MM.1S (cell line): ENCODE measurements at regions not wholly inside any gene's neighbourhood (a gene's known extent, or its start where the extent isn't known, plus 50 kb on each side); places are given as distances from the start of the nearest gene placed in this dataset.

Source experiments
- DNase-seq: peaks from one replicate; pipeline ENCODE4 v3.0.0-alpha.2; 2015
- H2AFZ ChIP-seq: fragments of 300-600 bp; sonication (generic); 2 replicates; pipeline ENCODE4 v1.6.0; 2016; ENCODE audit warnings: antibody characterized with exemption, low read length
- H3F3A ChIP-seq: fragments of 300-600 bp; sonication (generic); 2 replicates; pipeline ENCODE4 v1.6.1; 2016; ENCODE audit warnings: mild to moderate bottlenecking, antibody characterized with exemption, low read length, moderate library complexity, mixed read lengths; ENCODE audit not compliant: insufficient read depth
- H3K27ac ChIP-seq: fragments of 300-600 bp; sonication (generic); 2 replicates; pipeline ENCODE4 v1.5.1; 2016; ENCODE audit warnings: mild to moderate bottlenecking, low read length
- H3K27me3 ChIP-seq: fragments of 300-600 bp; sonication (generic); replicated peaks from 2 replicates; pipeline ENCODE4 v1.6.0; 2016; ENCODE audit warnings: low read length; ENCODE audit not compliant: insufficient read depth
- H3K36me3 ChIP-seq: fragments of 300-600 bp; sonication (generic); replicated peaks from 2 replicates; pipeline ENCODE4 v1.6.1; 2016; ENCODE audit warnings: mild to moderate bottlenecking, low read length, mixed read lengths; ENCODE audit not compliant: insufficient read depth
- H3K4me1 ChIP-seq: fragments of 300-600 bp; sonication (generic); 2 replicates; pipeline ENCODE4 v1.6.1; 2016; ENCODE audit warnings: low read length, mixed read lengths
- H3K4me2 ChIP-seq: fragments of 300-600 bp; sonication (generic); 2 replicates; pipeline ENCODE4 v1.6.0; 2016; ENCODE audit warnings: low read depth, low read length
- H3K4me3 ChIP-seq: fragments of 300-600 bp; sonication (generic); 2 replicates; pipeline ENCODE4 v1.5.1; 2016; ENCODE audit warnings: low read length, mixed read lengths
- H3K79me2 ChIP-seq: fragments of 300-600 bp; sonication (generic); 2 replicates; pipeline ENCODE4 v1.6.1; 2016; ENCODE audit warnings: mixed run types, low read length, mixed read lengths
- H3K9ac ChIP-seq: fragments of 300-600 bp; sonication (generic); 2 replicates; pipeline ENCODE4 v1.6.1; 2016; ENCODE audit warnings: low read length, mixed read lengths
- H3K9me2 ChIP-seq: fragments of 300-600 bp; sonication (generic); replicated peaks from 2 replicates; pipeline ENCODE4 v1.6.1; 2016; ENCODE audit warnings: mild to moderate bottlenecking, low read length, mixed read lengths; ENCODE audit not compliant: insufficient read depth
- H3K9me3 ChIP-seq: fragments of 300-600 bp; sonication (generic); replicated peaks from 2 replicates; pipeline ENCODE4 v1.6.1; 2016; ENCODE audit warnings: mild to moderate bottlenecking, low read length, mixed read lengths; ENCODE audit not compliant: insufficient read depth
- H4K20me1 ChIP-seq: fragments of 300-600 bp; sonication (generic); 2 replicates; pipeline ENCODE4 v1.6.1; 2016; ENCODE audit warnings: mild to moderate bottlenecking, low read length, moderate library complexity, mixed read lengths; ENCODE audit not compliant: insufficient read depth
- EZH2 ChIP-seq: fragments of 300-600 bp; sonication (generic); optimal IDR thresholded peaks from 2 replicates; pipeline ENCODE3; 2017; ENCODE audit warnings: low read depth, mild to moderate bottlenecking, antibody characterized with exemption, low read length, mixed read lengths
- EZH2phosphoT487 ChIP-seq: fragments of 300-600 bp; sonication (generic); IDR thresholded peaks from 2 replicates; pipeline ENCODE4 v1.6.1; 2018; ENCODE audit warnings: antibody characterized with exemption, low read length
- TF ChIP-seq, protein P1 (sequence below): fragments of 300-600 bp; sonication (generic); IDR thresholded peaks from 2 replicates; pipeline ENCODE4 v1.5.1; 2016; ENCODE audit warnings: antibody characterized with exemption, low read length, mixed read lengths

DNA sequence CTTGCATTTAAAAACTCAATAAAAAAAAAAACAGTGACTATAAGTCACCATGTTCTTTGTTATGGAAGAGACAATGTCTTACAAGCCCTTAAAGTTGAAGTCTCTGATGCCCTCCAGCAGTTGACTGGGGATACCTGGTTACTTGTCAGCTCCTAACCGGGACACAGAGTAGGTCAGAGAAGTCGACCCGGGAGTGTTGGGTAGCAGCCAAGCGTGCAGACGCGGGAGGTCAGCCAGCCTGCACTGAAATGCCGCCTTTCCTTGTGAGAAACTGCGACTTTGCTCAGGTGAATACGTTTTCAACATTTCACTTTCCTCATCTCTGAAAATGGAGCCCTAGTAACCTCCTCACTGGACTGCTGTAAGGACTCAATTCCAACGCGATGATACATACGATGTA, 81.8 kb downstream of the F11 start:
- no peak overlapping the region for H3K9ac ChIP-seq
- TF ChIP-seq EZH2phosphoT487 (no peak), EZH2 (no peak)
- TF ChIP-seq, protein P1, sequence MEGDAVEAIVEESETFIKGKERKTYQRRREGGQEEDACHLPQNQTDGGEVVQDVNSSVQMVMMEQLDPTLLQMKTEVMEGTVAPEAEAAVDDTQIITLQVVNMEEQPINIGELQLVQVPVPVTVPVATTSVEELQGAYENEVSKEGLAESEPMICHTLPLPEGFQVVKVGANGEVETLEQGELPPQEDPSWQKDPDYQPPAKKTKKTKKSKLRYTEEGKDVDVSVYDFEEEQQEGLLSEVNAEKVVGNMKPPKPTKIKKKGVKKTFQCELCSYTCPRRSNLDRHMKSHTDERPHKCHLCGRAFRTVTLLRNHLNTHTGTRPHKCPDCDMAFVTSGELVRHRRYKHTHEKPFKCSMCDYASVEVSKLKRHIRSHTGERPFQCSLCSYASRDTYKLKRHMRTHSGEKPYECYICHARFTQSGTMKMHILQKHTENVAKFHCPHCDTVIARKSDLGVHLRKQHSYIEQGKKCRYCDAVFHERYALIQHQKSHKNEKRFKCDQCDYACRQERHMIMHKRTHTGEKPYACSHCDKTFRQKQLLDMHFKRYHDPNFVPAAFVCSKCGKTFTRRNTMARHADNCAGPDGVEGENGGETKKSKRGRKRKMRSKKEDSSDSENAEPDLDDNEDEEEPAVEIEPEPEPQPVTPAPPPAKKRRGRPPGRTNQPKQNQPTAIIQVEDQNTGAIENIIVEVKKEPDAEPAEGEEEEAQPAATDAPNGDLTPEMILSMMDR: no peak
- H3K27me3 ChIP-seq: no peaks in the 10 kb centered on the region
- H2AFZ ChIP-seq: no peak overlapping the region
- H3F3A ChIP-seq: no peaks in the 10 kb centered on the region
- H3K79me2 ChIP-seq: no peaks in the 10 kb centered on the region
- H3K4me3 ChIP-seq: no peak overlapping the region
- H3K4me1 ChIP-seq: no peaks in the 10 kb centered on the region
- no peak overlapping the region for H3K4me2 ChIP-seq
- H3K9me3 ChIP-seq: no peaks in the 10 kb centered on the region
- DNase-seq: no peak
- no peaks in the 10 kb centered on the region for H3K9me2 ChIP-seq
- H3K27ac ChIP-seq: no peak overlapping the region
- H4K20me1 ChIP-seq: no peaks in the 10 kb centered on the region
- no peaks in the 10 kb centered on the region for H3K36me3 ChIP-seq

DNA sequence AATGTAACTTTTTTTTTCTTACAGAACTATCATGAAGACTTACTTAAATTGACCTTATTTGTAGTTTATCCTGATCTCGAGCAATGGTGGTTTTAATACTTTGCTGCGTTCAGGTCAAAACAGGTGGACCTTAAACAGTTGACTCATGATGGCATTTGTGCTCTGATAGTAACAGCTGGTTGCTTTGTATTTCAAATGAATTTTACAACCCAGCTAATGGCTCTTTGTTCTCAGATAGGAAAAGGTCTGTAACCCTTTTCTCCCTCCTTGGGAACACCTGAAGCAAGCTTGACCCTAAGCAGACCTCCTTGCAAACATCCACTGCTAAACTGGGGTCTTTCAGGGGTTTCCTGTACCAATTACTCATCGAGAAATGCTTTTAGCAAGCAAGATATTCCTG, 79.2 kb downstream of the F11 start:
- H3K4me3 ChIP-seq: no peak overlapping the region
- H2AFZ ChIP-seq: no peak overlapping the region
- DNase-seq: no peak
- H3K36me3 ChIP-seq: no peaks in the 10 kb centered on the region
- no peaks in the 10 kb centered on the region for H3K9me3 ChIP-seq
- H3F3A ChIP-seq: no peaks in the 10 kb centered on the region
- H3K27me3 ChIP-seq: no peaks in the 10 kb centered on the region
- no peaks in the 10 kb centered on the region for H3K4me1 ChIP-seq
- H4K20me1 ChIP-seq: no peaks in the 10 kb centered on the region
- no peaks in the 10 kb centered on the region for H3K79me2 ChIP-seq
- no peak overlapping the region for H3K4me2 ChIP-seq
- no peak overlapping the region for H3K9ac ChIP-seq
- no peaks in the 10 kb centered on the region for H3K9me2 ChIP-seq
- TF ChIP-seq EZH2phosphoT487 (no peak), EZH2 (no peak)
- TF ChIP-seq, protein P1: no peak
- H3K27ac ChIP-seq: no peak overlapping the region

DNA sequence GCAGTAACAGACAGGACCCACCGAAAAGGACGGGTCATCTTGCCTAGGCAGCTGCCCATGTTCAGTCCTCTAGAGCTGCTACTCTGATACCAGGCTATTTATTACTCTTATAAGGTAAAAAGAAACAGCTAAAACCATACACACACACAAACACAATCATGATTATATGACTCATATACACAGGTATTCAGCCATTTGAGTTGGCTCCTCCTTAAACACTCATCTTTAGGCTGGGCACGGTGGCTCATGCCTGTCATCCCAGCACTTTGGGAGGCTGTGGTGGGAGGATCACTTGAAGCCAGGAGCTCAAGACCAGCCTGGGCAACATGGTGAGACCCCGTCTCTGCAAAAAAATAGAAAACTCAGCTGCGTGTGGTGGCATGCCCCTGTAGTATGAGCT, 76.6 kb downstream of the F11 start:
- Histone ChIP-seq H3K36me3 (no peaks in the 10 kb centered on the region), H3F3A (no peaks in the 10 kb centered on the region), H2AFZ (no peak overlapping the region), H4K20me1 (no peaks in the 10 kb centered on the region), H3K27ac (no peak overlapping the region), H3K4me2 (no peak overlapping the region), H3K27me3 (no peaks in the 10 kb centered on the region), H3K9ac (no peak overlapping the region), H3K79me2 (no peaks in the 10 kb centered on the region), H3K9me2 (no peaks in the 10 kb centered on the region), H3K4me3 (no peak overlapping the region), H3K4me1 (no peaks in the 10 kb centered on the region), H3K9me3 (no peaks in the 10 kb centered on the region)
- DNase-seq: no peak
- TF ChIP-seq EZH2phosphoT487: no peak
- TF ChIP-seq, protein P1: no peak
- TF ChIP-seq EZH2: no peak
